Neural progenitor cell (in vitro differentiated cells): ENCODE measurements at regions not wholly inside any gene's neighbourhood (a gene's known extent, or its start where the extent isn't known, plus 50 kb on each side); places are given as distances from the start of the nearest gene placed in this dataset.

Source experiments
- DNase-seq: peaks from one replicate; pipeline ENCODE4 v3.0.0-alpha.2; 2016; ENCODE audit warnings: low spot score
- H2AFZ ChIP-seq: fragments of 200-600 bp; sonication (generic); replicated peaks from 2 replicates; pipeline ENCODE4 v1.6.1; 2016; ENCODE audit warnings: antibody characterized with exemption
- H3F3A ChIP-seq: fragments of 200-600 bp; sonication (generic); 2 replicates; pipeline ENCODE4 v1.6.1; 2016; ENCODE audit warnings: antibody characterized with exemption, low read depth
- H3K27ac ChIP-seq: fragments of 200-600 bp; sonication (generic); 2 replicates; pipeline ENCODE4 v1.5.1; 2016; ENCODE audit warnings: mild to moderate bottlenecking
- H3K27me3 ChIP-seq: fragments of 200-600 bp; sonication (generic); 2 replicates; pipeline ENCODE4 v1.6.1; 2016; ENCODE audit warnings: mild to moderate bottlenecking, moderate library complexity
- H3K36me3 ChIP-seq: fragments of 200-600 bp; sonication (generic); 2 replicates; pipeline ENCODE4 v1.5.1; 2016
- H3K4me1 ChIP-seq: fragments of 200-600 bp; sonication (generic); 2 replicates; pipeline ENCODE4 v1.6.1; 2016; ENCODE audit warnings: mixed run types
- H3K4me2 ChIP-seq: fragments of 200-600 bp; sonication (generic); 2 replicates; pipeline ENCODE4 v1.6.1; 2016
- H3K4me3 ChIP-seq: fragments of 200-600 bp; sonication (generic); 2 replicates; pipeline ENCODE4 v1.5.1; 2016
- H3K79me2 ChIP-seq: fragments of 200-600 bp; sonication (generic); 2 replicates; pipeline ENCODE4 v1.6.1; 2016; ENCODE audit warnings: low read depth
- H3K9ac ChIP-seq: fragments of 200-600 bp; sonication (generic); 2 replicates; pipeline ENCODE4 v1.6.1; 2016
- H3K9me3 ChIP-seq: fragments of 200-600 bp; sonication (generic); 2 replicates; pipeline ENCODE4 v1.5.1; 2016; ENCODE audit warnings: low read depth
- H4K20me1 ChIP-seq: fragments of 200-600 bp; sonication (generic); 2 replicates; pipeline ENCODE4 v1.6.1; 2016; ENCODE audit warnings: low read depth
- H3K27ac Mint-ChIP-seq: 3 replicates; pipeline ENCODE4 v1.8.0; 2021; ENCODE audit warnings: mixed read lengths
- H3K27me3 Mint-ChIP-seq: 2 replicates; pipeline ENCODE4 v1.8.0; 2022; ENCODE audit warnings: low read depth, mild to moderate bottlenecking, inconsistent platforms, moderate library complexity, mixed read lengths; ENCODE audit not compliant: insufficient read depth
- H3K36me3 Mint-ChIP-seq: 3 replicates; pipeline ENCODE4 v1.8.0; 2021; ENCODE audit warnings: mixed read lengths
- H3K4me1 Mint-ChIP-seq: 3 replicates; pipeline ENCODE4 v1.8.0; 2021; ENCODE audit warnings: mixed read lengths
- H3K4me3 Mint-ChIP-seq: 3 replicates; pipeline ENCODE4 v1.8.0; 2021; ENCODE audit warnings: mild to moderate bottlenecking, moderate library complexity, mixed read lengths
- H3K9me3 Mint-ChIP-seq: 3 replicates; pipeline ENCODE4 v1.8.0; 2020; ENCODE audit warnings: mixed read lengths
- EZH2 ChIP-seq: fragments of 200-600 bp; sonication (generic); IDR thresholded peaks from 2 replicates; pipeline ENCODE4 v1.6.1; 2017; ENCODE audit warnings: antibody characterized with exemption, mild to moderate bottlenecking, moderate library complexity
- EZH2phosphoT487 ChIP-seq: fragments of 200-600 bp; sonication (generic); IDR thresholded peaks from 2 replicates; pipeline ENCODE4 v1.6.1; 2017; ENCODE audit warnings: antibody characterized with exemption
- TF ChIP-seq, protein P1 (sequence below): fragments of 200-600 bp; sonication (generic); IDR thresholded peaks from 2 replicates; pipeline ENCODE4 v1.5.1; 2017; ENCODE audit warnings: antibody characterized with exemption, mild to moderate bottlenecking

DNA sequence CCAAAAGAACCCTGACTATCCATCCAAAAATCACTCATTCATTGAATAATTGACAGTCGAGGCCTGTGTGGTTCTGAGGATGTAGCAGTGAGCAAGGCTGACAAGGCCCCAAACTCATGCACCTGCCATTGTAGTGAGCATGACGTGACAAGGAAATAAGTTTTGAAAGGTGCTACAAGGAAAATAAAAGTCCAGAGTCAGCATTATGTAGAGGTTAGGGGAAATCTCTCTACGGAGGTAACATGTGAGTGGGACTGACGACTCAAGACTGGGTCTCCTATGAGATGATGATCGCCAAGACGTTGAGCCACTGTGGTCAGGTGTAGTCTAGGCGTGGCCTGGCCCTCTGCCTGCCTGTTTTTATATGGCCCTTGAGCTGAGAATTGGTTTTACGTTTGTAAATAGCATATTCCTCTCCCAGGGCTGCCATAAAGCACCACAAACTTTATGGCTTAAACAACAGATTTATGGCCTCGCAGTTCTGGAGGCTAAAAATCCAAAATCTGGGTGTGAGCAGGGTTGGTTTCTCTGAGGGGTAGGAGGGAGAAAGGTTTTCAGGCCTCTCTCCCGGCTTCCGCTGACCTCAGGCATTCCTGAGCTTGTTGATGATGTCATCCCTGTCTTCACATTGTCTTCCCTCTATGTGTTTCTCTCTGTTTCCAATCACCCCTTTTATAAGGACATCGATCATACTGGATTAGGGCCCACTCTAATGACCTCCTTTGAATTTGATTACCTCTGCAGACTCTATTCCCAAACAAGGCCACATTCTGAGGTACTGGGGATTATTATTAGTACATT lies 206.4 kb upstream of the EGFLAM start:
- no peaks in the 10 kb centered on the region for H3F3A ChIP-seq
- H3K27ac Mint-ChIP-seq = no peak overlapping the region
- H2AFZ ChIP-seq = no peak overlapping the region
- peak; percentile 19 for DNase-seq
- no peak overlapping the region for H3K4me2 ChIP-seq
- H3K9me3 ChIP-seq = no peaks in the 10 kb centered on the region
- H3K36me3 Mint-ChIP-seq = no peaks in the 10 kb centered on the region
- no peaks in the 10 kb centered on the region for H3K9me3 Mint-ChIP-seq
- H3K4me3 Mint-ChIP-seq = no peak overlapping the region
- no peaks in the 10 kb centered on the region for H3K27me3 Mint-ChIP-seq
- no peak overlapping the region for H3K27ac ChIP-seq
- H3K27me3 ChIP-seq = no peaks in the 10 kb centered on the region
- no peaks in the 10 kb centered on the region for H3K4me1 Mint-ChIP-seq
- H3K36me3 ChIP-seq = no peaks in the 10 kb centered on the region
- no peaks in the 10 kb centered on the region for H3K4me1 ChIP-seq
- H3K79me2 ChIP-seq = no peaks in the 10 kb centered on the region
- H3K9ac ChIP-seq = no peak overlapping the region
- no peak overlapping the region for H3K4me3 ChIP-seq
- no peaks in the 10 kb centered on the region for H4K20me1 ChIP-seq
- TF ChIP-seq EZH2phosphoT487 (no peak), EZH2 (no peak)
- TF ChIP-seq, protein P1, sequence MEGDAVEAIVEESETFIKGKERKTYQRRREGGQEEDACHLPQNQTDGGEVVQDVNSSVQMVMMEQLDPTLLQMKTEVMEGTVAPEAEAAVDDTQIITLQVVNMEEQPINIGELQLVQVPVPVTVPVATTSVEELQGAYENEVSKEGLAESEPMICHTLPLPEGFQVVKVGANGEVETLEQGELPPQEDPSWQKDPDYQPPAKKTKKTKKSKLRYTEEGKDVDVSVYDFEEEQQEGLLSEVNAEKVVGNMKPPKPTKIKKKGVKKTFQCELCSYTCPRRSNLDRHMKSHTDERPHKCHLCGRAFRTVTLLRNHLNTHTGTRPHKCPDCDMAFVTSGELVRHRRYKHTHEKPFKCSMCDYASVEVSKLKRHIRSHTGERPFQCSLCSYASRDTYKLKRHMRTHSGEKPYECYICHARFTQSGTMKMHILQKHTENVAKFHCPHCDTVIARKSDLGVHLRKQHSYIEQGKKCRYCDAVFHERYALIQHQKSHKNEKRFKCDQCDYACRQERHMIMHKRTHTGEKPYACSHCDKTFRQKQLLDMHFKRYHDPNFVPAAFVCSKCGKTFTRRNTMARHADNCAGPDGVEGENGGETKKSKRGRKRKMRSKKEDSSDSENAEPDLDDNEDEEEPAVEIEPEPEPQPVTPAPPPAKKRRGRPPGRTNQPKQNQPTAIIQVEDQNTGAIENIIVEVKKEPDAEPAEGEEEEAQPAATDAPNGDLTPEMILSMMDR = no peak

DNA sequence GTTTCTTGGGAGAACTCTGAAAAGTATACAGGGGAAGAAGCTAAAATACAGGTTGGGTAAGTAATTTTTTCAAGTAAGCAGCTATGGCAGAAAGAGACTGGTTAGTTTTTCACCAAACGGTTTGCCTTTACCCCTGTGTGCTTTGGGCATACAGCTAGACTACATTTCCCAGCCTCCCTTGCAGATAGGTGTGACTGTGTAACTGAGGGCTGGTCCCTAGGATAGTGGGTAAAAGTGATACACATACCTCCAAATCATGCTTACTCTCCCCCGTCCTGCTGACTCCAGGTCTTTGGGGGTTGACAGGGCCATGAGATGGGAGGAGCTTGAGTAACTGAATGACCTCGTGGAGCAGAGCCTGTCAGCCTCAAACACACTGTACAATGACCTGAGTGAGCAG lies 208.6 kb upstream of the GDNF start:
- H3K36me3 ChIP-seq = no peaks in the 10 kb centered on the region
- no peaks in the 10 kb centered on the region for H3K9me3 Mint-ChIP-seq
- no peaks in the 10 kb centered on the region for H3K27me3 ChIP-seq
- H3K4me1 ChIP-seq = no peaks in the 10 kb centered on the region
- H3K4me3 ChIP-seq = no peak overlapping the region
- no peaks in the 10 kb centered on the region for H3K79me2 ChIP-seq
- H2AFZ ChIP-seq = no peak overlapping the region
- H3K4me1 Mint-ChIP-seq = no peaks in the 10 kb centered on the region
- TF ChIP-seq, protein P1 = no peak
- TF ChIP-seq EZH2phosphoT487 (no peak), EZH2 (no peak)
- H3K27me3 Mint-ChIP-seq = peaks cover 2% of the 10 kb centered on the region
- no peak overlapping the region for H3K27ac ChIP-seq
- no peaks in the 10 kb centered on the region for H3K36me3 Mint-ChIP-seq
- H4K20me1 ChIP-seq = no peaks in the 10 kb centered on the region
- no peak overlapping the region for H3K4me3 Mint-ChIP-seq
- H3K4me2 ChIP-seq = no peak overlapping the region
- DNase-seq = no peak
- H3K9ac ChIP-seq = no peak overlapping the region
- H3F3A ChIP-seq = no peaks in the 10 kb centered on the region
- no peak overlapping the region for H3K27ac Mint-ChIP-seq
- no peaks in the 10 kb centered on the region for H3K9me3 ChIP-seq

DNA sequence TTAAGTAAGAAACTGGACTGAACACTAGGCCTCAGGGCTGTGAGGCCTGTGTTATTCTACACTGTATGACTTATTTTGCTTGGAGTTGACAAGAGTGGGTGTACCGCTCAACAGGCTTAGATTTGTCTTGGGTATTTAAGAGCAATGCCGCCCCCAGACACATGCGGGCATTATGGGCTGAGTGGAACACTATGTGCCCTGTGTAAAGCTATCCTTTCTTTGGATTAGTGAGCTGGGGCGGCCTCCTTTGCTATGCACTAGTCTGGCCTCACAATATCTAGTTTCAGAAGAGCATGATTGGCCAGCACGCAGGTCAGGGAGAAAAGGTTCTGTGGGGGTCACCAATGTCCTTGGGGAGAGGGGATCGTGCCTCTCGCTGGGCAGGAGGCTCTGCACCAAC lies 206.3 kb upstream of the GDNF start:
- no peaks in the 10 kb centered on the region for H3K36me3 ChIP-seq
- H4K20me1 ChIP-seq = no peaks in the 10 kb centered on the region
- H2AFZ ChIP-seq = no peak overlapping the region
- no peaks in the 10 kb centered on the region for H3K27me3 ChIP-seq
- no peaks in the 10 kb centered on the region for H3F3A ChIP-seq
- H3K9me3 Mint-ChIP-seq = no peaks in the 10 kb centered on the region
- no peak for TF ChIP-seq EZH2phosphoT487
- no peak for TF ChIP-seq EZH2
- TF ChIP-seq, protein P1 = no peak
- no peaks in the 10 kb centered on the region for H3K79me2 ChIP-seq
- peaks cover 2% of the 10 kb centered on the region for H3K27me3 Mint-ChIP-seq
- H3K4me2 ChIP-seq = no peak overlapping the region
- no peak overlapping the region for H3K27ac ChIP-seq
- H3K27ac Mint-ChIP-seq = no peak overlapping the region
- no peaks in the 10 kb centered on the region for H3K4me1 Mint-ChIP-seq
- no peaks in the 10 kb centered on the region for H3K36me3 Mint-ChIP-seq
- H3K4me3 ChIP-seq = no peak overlapping the region
- DNase-seq = no peak
- H3K4me3 Mint-ChIP-seq = no peak overlapping the region
- no peak overlapping the region for H3K9ac ChIP-seq
- H3K9me3 ChIP-seq = no peaks in the 10 kb centered on the region
- no peaks in the 10 kb centered on the region for H3K4me1 ChIP-seq
